ENCODE measurements at regions not wholly inside any gene's neighbourhood (a gene's known extent, or its start where the extent isn't known, plus 50 kb on each side); places are given as distances from the start of the nearest gene placed in this dataset.

GRCh38 chr3:72393455-72393854 lies 454.8 kb downstream of the SHQ1 start:
- H3K4me1 ChIP-seq, result peaks cover 30% of the 10 kb centered on the region

DNA sequence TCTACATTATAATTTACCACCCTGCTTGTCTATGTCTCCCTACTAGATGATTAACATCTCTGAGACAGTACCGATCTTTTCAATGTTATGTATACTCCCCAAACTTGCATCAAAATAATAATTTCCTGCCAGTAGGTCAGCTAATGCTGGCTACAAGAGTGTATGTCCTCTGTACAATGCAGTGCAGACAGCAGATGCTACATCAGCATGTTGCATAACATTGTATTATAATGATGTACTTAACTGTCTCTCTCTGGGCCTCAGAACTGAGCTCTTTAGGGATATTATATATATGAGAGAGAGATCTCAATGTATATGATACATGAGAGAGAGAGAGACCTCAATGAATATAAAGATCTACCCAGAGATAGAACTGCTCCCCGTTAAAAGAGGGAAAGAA lies 456.6 kb downstream of the SHQ1 start:
- TF ChIP-seq, protein P1, sequence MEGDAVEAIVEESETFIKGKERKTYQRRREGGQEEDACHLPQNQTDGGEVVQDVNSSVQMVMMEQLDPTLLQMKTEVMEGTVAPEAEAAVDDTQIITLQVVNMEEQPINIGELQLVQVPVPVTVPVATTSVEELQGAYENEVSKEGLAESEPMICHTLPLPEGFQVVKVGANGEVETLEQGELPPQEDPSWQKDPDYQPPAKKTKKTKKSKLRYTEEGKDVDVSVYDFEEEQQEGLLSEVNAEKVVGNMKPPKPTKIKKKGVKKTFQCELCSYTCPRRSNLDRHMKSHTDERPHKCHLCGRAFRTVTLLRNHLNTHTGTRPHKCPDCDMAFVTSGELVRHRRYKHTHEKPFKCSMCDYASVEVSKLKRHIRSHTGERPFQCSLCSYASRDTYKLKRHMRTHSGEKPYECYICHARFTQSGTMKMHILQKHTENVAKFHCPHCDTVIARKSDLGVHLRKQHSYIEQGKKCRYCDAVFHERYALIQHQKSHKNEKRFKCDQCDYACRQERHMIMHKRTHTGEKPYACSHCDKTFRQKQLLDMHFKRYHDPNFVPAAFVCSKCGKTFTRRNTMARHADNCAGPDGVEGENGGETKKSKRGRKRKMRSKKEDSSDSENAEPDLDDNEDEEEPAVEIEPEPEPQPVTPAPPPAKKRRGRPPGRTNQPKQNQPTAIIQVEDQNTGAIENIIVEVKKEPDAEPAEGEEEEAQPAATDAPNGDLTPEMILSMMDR (IDR thresholded peaks at IDR 0.05; ENCODE audit: low read depth, low read length), result no peak
- H3K9me3 ChIP-seq, result no peaks in the 10 kb centered on the region; the same call in 1 of the 2 replicates
- H3K27me3 ChIP-seq, result no peaks in the 10 kb centered on the region
- no peak for DNase-seq
- no peak overlapping the region for H3K4me3 ChIP-seq (ENCODE audit: low read depth, low read length)
- no peaks in the 10 kb centered on the region for H3K36me3 ChIP-seq
- peaks cover 30% of the 10 kb centered on the region for H3K4me1 ChIP-seq

More at GRCh38 chr3:72393455-72393854, 454.8 kb downstream of the SHQ1 start:
- DNase-seq, result no peak
- TF ChIP-seq, protein P1 (IDR thresholded peaks at IDR 0.05; ENCODE audit: low read depth, low read length), result no peak
- H3K9me3 ChIP-seq, result no peaks in the 10 kb centered on the region; the same call in 1 of the 2 replicates
- no peaks in the 10 kb centered on the region for H3K36me3 ChIP-seq
- H3K4me3 ChIP-seq (ENCODE audit: low read depth, low read length), result no peak overlapping the region
- H3K27me3 ChIP-seq, result no peaks in the 10 kb centered on the region

DNA sequence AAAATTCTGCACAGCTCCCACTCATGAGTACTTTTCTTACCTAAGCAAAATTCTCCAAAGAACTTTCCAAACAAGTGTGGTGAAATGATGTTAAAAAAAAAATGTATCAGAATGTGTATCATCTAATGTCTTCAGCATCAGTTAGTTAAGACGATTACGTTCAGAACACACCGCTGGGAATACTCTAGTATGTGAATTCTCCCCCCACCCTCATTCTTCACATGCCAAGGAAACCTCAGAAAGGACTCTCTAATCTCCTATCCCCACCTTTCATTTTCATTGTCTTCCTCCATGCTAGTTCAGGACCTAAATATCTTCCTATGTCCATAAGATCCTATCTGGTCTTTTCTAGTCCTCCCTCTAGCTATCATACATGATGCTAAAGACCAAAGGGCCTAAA lies 457.4 kb downstream of the SHQ1 start:
- no peaks in the 10 kb centered on the region for H3K27me3 ChIP-seq
- H3K4me1 ChIP-seq, result peaks cover 27% of the 10 kb centered on the region
- no peaks in the 10 kb centered on the region; the same call in 1 of the 2 replicates for H3K9me3 ChIP-seq
- no peak overlapping the region for H3K4me3 ChIP-seq (ENCODE audit: low read depth, low read length)
- TF ChIP-seq, protein P1 (IDR thresholded peaks at IDR 0.05; ENCODE audit: low read depth, low read length), result no peak
- no peaks in the 10 kb centered on the region for H3K36me3 ChIP-seq
- no peak for DNase-seq

DNA sequence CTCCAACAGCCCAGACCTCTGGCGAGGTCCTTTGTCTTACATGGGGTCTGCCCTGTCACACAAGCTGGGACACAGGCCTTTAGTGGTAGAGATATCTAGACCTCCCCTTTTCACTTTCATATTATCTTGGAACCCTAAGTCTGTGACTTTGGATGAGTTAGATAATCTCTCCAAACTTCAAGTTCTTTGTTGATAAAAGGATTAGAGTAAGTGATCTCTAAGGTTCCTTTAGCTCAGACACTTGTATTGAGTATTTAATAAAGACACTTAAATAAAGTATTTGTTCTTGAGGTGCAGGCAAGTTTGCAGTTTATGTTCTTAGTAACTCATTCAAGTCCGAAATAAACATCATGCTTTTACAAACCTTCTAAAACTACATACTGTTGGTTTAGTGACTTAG lies 459.6 kb downstream of the SHQ1 start:
- Histone ChIP-seq H3K27me3 (no peaks in the 10 kb centered on the region), H3K4me3 (ENCODE audit: low read depth, low read length) (no peak overlapping the region)
- TF ChIP-seq, protein P1 (IDR thresholded peaks at IDR 0.05; ENCODE audit: low read depth, low read length), result no peak

DNA sequence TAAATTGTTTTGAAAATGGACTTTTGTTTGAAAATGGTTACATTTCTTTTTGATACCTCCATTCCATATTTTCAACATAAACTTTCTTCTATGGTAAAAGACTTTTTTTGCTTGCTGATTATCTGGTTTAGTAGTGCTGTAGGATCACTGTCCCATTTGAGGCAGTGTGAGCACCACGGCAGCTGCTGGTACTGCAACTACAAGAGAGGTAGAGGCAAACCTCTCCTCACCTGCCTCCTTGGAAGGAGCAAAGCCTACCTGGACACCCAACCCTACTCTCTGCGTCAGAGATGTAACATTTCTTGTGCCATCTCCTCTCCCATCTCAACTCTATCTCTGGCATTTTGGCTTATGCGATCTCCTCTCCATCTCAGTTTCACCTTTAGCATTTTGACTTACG lies 460.1 kb downstream of the SHQ1 start:
- no peaks in the 10 kb centered on the region for H3K36me3 ChIP-seq
- no peaks in the 10 kb centered on the region for H3K9me3 ChIP-seq
- peaks cover 24% of the 10 kb centered on the region for H3K4me1 ChIP-seq
- DNase-seq, result no peak
- no peak overlapping the region for H3K4me3 ChIP-seq (ENCODE audit: low read depth, low read length)
- TF ChIP-seq, protein P1 (IDR thresholded peaks at IDR 0.05; ENCODE audit: low read depth, low read length), result no peak
- no peaks in the 10 kb centered on the region for H3K27me3 ChIP-seq

More for the DNA sequence above, 459.6 kb downstream of the SHQ1 start:
- DNase-seq, result no peak
- H3K36me3 ChIP-seq, result no peaks in the 10 kb centered on the region
- H3K9me3 ChIP-seq, result no peaks in the 10 kb centered on the region; the same call in 1 of the 2 replicates
- peaks cover 25% of the 10 kb centered on the region for H3K4me1 ChIP-seq

GRCh38 chr3:72386327-72387000 lies 461.8 kb downstream of the SHQ1 start:
- Histone ChIP-seq H3K4me1 (peaks cover 28% of the 10 kb centered on the region), H3K36me3 (no peaks in the 10 kb centered on the region), H3K27me3 (no peaks in the 10 kb centered on the region), H3K4me3 (ENCODE audit: low read depth, low read length) (no peak overlapping the region), H3K9me3 (no peaks in the 10 kb centered on the region)
- no peak for DNase-seq
- TF ChIP-seq, protein P1 (IDR thresholded peaks at IDR 0.05; ENCODE audit: low read depth, low read length), result no peak

Data from BE2C (cell line).